ENCODE measurements at regions not wholly inside any gene's neighbourhood (a gene's known extent, or its start where the extent isn't known, plus 50 kb on each side); places are given as distances from the start of the nearest gene placed in this dataset.

DNA sequence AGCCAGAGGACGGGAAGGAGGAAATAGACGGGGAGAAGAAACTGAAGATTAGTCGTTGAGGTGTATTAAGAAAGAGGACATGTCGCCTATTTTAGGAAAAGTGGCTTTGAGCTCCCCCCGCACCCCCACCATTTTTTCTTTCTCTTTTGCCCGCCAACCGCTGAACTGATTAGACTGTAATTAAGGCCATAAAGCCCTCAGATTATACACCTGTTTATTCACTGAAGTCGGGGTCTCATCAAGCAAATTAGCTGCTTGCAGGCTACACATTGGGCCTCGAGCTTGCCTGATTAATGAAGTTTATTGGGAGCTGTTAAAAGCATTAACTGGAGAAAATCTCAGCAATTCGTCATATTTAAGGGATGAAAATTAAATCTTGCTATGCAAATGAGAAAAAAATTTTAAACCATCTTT, 119.4 kb upstream of the RRP15 start:
- Histone ChIP-seq H3K4me1 (ENCODE audit: control insufficient read depth in 1 of 2, low read depth in 2 of 2) (peaks cover 9 to 21% of the 10 kb centered on the region in 2 donors), H3K27me3 (replicated peaks; ENCODE audit: insufficient read depth) (peaks cover 36% of the 10 kb centered on the region), H3K27ac (no peak overlapping the region), H3K36me3 (no peaks in the 10 kb centered on the region), H3K9me3 (no peaks in the 10 kb centered on the region), H3K4me3 (peak overlapping the region; percentile 65)
- ATAC-seq (ENCODE audit: insufficient number of reproducible peaks, low FRiP score, low read depth) (no peak), DNase-seq (ENCODE audit: low spot score) (no peak)
- TF ChIP-seq, protein P1, sequence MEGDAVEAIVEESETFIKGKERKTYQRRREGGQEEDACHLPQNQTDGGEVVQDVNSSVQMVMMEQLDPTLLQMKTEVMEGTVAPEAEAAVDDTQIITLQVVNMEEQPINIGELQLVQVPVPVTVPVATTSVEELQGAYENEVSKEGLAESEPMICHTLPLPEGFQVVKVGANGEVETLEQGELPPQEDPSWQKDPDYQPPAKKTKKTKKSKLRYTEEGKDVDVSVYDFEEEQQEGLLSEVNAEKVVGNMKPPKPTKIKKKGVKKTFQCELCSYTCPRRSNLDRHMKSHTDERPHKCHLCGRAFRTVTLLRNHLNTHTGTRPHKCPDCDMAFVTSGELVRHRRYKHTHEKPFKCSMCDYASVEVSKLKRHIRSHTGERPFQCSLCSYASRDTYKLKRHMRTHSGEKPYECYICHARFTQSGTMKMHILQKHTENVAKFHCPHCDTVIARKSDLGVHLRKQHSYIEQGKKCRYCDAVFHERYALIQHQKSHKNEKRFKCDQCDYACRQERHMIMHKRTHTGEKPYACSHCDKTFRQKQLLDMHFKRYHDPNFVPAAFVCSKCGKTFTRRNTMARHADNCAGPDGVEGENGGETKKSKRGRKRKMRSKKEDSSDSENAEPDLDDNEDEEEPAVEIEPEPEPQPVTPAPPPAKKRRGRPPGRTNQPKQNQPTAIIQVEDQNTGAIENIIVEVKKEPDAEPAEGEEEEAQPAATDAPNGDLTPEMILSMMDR (IDR thresholded peaks at IDR 0.05): no peak

DNA sequence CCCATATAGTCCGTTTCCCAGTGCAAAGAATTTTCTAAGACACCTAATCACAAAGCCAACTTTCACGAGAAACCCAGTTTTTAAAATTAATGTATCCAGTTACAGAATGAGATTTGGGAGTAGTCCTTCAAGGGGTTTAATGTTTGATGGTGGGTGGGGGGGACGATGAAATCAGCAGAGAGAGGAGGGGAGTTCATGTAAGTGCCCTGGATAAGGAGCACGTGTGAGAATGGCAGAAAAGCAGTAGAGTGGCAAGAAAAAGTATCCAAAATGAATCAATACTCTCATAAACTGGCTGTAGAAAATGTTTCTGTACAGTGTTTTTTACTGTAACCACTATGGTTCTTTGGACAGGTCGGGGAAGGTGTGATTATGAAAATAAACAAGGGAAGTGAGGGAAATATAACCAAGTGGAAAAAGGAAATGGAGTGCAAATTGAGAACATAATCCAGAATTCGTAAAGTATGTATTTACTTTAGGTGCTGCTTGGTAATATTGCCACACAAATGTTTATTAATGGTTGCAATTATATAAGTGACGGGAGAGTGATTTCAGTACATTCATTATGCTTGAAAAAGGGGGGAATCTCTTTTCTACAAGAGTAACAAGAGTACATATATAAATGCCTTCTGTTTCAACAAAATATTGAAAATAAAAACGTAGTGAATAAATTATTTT, 118.7 kb upstream of the RRP15 start:
- Histone ChIP-seq H3K4me3 (no peak overlapping the region), H3K9me3 (no peaks in the 10 kb centered on the region), H3K36me3 (no peaks in the 10 kb centered on the region), H3K27me3 (replicated peaks; ENCODE audit: insufficient read depth) (peaks cover 36% of the 10 kb centered on the region), H3K27ac (no peak overlapping the region), H3K4me1 (ENCODE audit: control insufficient read depth in 1 of 2, low read depth in 2 of 2) (peaks cover 9 to 21% of the 10 kb centered on the region in 2 donors)
- DNase-seq (ENCODE audit: low spot score) (no peak), ATAC-seq (ENCODE audit: insufficient number of reproducible peaks, low FRiP score, low read depth) (no peak)
- TF ChIP-seq, protein P1 (IDR thresholded peaks at IDR 0.05): no peak

DNA sequence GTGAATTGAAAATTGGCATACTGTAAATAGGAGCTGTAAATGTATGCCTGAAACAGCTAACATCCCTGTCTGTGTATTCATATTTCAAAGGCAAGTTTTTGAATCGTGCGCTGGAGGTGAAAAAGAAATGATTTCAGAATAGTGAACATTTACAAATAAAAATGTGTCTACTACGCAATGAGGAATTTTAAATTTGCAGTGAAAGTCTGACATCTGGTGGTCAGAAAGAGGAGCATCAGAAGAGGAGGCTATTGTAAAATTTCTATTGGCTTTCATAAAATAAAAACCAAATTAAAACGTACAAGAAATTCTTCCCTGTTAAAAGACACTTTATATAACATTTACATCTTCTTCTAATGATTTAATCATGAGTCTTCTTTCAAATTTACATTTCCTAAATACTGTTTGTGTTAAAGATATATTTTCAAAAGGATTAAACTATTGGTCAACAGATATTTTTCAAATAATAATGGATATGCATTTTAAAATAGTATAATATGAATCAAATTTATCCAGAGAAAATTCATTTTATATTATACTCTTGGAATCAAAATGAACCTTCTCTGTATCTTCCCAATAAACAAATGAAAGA, 113.7 kb upstream of the RRP15 start:
- TF ChIP-seq, protein P1 (IDR thresholded peaks at IDR 0.05): peak; percentile 63
- Histone ChIP-seq H3K36me3 (no peaks in the 10 kb centered on the region), H3K9me3 (no peaks in the 10 kb centered on the region), H3K27me3 (replicated peaks; ENCODE audit: insufficient read depth) (peaks cover 17% of the 10 kb centered on the region), H3K4me3 (no peak overlapping the region), H3K27ac (no peak overlapping the region), H3K4me1 (ENCODE audit: control insufficient read depth in 1 of 2, low read depth in 2 of 2) (no peaks in the 10 kb centered on the region)
- no peak for DNase-seq (ENCODE audit: low spot score)
- ATAC-seq (ENCODE audit: insufficient number of reproducible peaks, low FRiP score, low read depth): no peak

DNA sequence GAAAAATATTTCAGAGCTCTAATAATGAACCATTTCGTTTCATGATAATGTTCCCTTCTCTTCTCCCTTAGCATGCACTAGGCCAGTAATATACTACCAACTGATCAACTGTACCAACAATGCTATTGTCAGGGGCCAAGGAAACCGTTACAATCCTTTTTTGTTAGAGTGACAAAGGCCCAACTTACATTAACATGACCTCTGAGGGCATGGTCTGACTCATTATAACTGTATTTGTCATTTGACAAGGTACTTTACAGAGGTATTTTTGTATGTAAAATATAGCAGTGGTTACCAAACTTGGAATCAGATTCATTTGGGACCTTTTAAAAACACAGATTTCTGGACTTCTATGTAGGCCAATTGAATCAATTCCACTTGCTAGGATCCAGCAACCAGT, 102.6 kb upstream of the RRP15 start:
- Histone ChIP-seq H3K4me3 (no peak overlapping the region), H3K27ac (no peak overlapping the region), H3K27me3 (replicated peaks; ENCODE audit: insufficient read depth) (no peaks in the 10 kb centered on the region), H3K36me3 (no peaks in the 10 kb centered on the region), H3K9me3 (no peaks in the 10 kb centered on the region), H3K4me1 (ENCODE audit: control insufficient read depth in 1 of 2, low read depth in 2 of 2) (no peaks in the 10 kb centered on the region)
- no peak for DNase-seq (ENCODE audit: low spot score)
- TF ChIP-seq, protein P1 (IDR thresholded peaks at IDR 0.05): no peak
- ATAC-seq (ENCODE audit: insufficient number of reproducible peaks, low FRiP score, low read depth): no peak

DNA sequence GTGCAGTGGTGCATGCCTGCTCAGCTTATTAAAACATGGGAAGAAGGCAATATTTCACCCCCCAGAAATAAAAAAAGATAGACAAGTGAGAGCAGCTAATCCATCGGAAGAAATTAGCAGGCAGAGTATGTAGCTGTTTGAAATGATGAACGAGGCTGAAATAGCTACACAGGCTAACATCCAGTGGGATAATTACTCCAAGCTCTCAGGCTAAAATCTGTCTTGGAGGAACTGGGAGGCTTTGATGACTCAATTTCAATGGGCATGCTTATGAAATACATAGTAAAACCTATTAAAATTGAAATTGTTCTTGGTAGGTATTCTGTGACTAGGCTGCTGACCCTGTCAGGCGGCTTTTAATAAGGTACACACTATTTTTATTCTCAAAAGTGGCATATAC, 84.1 kb upstream of the RRP15 start:
- Histone ChIP-seq H3K27me3 (replicated peaks; ENCODE audit: insufficient read depth) (no peaks in the 10 kb centered on the region), H3K9me3 (no peaks in the 10 kb centered on the region), H3K4me1 (ENCODE audit: control insufficient read depth in 1 of 2, low read depth in 2 of 2) (no peaks in the 10 kb centered on the region), H3K36me3 (no peaks in the 10 kb centered on the region), H3K27ac (no peak overlapping the region), H3K4me3 (no peak overlapping the region)
- ATAC-seq (ENCODE audit: insufficient number of reproducible peaks, low FRiP score, low read depth) (no peak), DNase-seq (ENCODE audit: low spot score) (no peak)
- TF ChIP-seq, protein P1 (IDR thresholded peaks at IDR 0.05): no peak
